T1000 (cell line): ENCODE measurements at regions not wholly inside any gene's neighbourhood (a gene's known extent, or its start where the extent isn't known, plus 50 kb on each side); places are given as distances from the start of the nearest gene placed in this dataset.

Experiments used
- DNase-seq: peaks from one replicate; lab custom pipeline; 2025; ENCODE audit warnings: mixed read lengths; lab: John Stamatoyannopoulos, UW

- no peak for DNase-seq
Observed at GRCh38 chr22:44613196-44613595, 88.8 kb upstream of the PRR5 start.

DNA sequence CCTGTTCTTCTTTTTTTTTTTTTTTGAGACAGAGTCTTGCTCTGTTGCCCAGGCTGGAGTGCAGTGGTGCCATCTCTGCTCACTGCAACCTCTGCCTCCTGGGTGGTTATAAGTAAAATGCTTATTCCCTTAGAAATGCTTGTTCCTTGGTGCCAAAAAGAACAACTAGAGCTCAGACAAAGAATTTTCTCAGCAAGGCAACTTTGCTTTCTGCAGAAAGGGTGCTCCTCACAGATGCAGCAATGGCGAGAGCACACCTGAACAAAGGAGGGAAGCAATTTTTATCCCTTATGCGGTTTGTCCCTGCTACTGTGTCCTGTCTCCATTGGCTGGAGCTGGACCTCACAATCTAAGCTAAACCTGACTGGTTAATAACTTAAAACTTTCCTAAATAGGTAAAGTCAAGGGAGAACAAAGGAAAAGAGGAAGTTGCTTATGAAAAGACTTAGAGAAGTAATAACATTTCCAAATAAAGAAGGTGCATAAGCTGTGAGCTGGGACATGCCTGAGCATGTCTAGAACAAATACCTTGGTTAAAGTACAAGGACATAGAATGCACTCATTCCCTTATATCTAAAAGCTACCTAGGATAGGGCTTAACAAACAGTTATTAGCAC lies 90.0 kb upstream of the PRR5 start:
- DNase-seq: no peak

GRCh38 chr22:44610071-44610470 lies 91.9 kb upstream of the PRR5 start:
- DNase-seq: no peak

GRCh38 chr22:44609400-44609988 lies 92.5 kb upstream of the PRR5 start:
- no peak for DNase-seq

DNA sequence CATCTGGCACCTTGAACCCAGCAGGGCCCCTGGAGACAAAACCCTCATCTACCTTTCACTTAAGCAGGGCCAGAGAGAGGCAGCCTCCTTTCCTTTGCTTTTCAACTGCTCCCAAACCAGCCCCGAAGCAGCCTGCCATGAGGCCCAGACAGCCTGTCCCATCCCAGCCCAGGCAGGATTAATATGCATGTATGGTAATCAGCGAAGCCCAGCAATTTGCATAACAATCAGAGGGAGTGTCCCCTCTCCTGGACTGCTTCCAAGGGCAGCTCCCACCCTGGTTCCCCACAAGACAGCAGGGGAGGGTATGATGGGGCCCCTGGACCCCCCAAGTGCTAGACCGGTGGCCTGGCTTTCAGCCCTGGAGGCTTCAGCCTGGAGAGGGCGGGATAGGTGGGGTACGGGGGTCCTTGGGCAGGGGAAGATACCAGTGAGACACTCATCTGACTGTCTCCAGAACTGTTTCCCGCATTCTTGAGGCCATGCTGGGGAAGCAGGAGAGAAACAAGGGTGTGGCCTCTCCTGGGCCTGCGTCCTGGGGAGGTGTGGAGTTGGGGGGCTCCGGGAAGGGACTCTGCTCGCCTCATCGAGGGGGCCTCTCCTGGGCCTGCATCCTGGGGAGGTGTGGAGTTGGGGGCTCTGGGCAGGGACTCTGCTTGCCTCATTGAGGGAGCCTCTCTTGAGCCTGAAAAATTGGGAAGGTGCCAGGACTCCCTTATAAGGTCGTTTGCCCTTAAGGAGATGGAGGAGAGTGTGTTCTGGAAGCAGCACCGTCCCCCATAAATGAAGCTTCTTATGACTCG lies 93.2 kb upstream of the PRR5 start:
- no peak for DNase-seq

GRCh38 chr22:44606126-44606525 lies 95.9 kb upstream of the PRR5 start:
- DNase-seq: no peak

DNA sequence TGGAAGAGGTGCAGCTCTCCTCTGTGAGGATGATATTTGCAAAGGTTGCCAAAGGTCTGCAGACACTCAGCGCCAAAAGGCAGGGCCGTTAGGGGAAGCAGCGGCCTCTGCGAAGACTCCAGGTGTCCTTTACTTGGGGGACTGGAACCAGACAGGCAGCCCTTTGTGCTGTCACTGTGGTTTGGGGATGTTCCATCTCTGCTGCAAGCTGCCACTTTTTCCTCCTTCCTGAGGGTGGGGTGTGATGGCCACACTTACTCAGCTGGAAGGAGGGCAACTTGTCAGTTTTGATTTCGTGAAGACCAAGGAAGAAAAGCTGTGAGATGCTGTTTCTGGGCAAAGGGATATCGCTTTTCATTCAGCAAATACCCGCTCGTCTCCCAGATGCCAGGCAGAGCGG lies 96.5 kb upstream of the PRR5 start:
- DNase-seq: no peak

DNA sequence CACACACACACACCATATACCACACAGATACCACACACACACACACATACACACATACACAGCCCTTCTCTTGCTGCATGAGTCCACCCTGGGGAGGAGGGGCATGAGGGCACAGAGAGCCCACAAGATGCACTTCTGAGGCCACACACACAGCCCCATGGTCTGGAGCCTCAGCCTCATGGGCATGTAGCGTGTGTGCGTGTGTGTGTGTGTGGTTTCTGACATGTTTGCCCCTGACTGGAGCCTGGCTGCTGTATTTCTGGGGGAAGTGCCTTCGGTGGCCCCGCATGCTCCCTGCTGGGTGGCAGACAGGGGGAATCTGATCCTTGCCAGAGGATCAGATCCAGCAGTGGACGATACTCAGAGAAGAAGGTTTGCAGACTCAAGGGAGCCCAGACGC lies 97.0 kb upstream of the PRR5 start:
- DNase-seq: no peak

GRCh38 chr22:44604455-44604854 lies 97.5 kb upstream of the PRR5 start:
- DNase-seq: no peak

DNA sequence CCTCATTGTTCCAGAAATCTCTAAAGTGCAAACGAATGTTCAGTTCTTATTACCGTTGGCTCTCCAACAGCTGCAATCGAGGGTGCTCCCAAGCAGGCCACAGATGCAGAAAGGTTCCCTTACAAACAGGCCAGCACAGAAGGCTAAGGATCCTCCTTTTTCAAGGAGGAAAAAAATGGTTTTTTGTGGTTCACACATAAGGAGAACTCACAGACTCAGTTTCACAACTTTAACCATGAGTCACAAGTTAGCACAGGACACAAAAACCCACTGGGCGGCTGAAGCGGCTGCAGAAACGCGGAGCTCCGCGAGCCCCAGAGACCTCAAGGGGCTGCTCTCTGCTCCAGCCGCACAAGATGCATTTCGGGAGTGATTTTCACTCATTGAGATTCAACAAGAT lies 98.2 kb upstream of the PRR5 start:
- no peak for DNase-seq

DNA sequence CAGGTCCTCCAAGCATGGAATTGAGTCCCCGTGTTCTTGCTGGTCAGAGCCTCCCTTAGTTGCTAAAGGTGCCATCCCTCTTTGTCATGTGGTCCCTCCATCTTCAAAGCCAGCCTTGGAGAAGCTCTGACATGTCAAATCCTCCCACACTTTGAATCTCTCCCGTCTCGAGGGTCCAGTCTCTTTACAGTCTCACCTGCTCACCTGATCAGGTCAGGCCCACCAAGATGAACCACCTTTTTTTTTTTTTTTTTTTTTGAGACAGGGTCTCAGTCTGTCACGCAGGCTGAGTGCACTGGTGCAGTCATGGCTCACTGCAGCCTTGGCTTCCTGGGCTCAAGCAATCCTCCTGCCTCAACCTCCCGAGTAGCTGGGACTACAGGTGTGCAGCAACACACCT lies 100.3 kb upstream of the PRR5 start:
- no peak for DNase-seq

DNA sequence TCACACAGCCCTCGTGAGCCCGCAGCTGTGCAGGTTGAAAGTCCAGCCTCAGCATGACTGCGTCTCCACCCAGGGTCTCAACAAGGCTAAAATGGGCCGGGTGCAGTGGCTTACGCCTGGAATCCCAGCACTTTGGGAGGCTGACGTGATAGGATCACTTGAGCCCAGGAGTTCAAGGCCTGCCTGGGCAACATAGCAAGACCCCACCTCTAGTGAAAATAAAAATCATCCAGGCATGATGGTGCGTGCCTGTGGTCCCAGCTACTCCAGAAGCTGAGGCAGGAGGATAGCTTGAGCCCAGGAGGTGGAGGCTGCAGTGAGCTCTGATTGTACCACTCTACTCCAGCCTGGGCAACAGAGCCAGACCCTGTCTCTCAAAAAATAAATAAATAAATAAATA lies 100.8 kb upstream of the PRR5 start:
- no peak for DNase-seq

DNA sequence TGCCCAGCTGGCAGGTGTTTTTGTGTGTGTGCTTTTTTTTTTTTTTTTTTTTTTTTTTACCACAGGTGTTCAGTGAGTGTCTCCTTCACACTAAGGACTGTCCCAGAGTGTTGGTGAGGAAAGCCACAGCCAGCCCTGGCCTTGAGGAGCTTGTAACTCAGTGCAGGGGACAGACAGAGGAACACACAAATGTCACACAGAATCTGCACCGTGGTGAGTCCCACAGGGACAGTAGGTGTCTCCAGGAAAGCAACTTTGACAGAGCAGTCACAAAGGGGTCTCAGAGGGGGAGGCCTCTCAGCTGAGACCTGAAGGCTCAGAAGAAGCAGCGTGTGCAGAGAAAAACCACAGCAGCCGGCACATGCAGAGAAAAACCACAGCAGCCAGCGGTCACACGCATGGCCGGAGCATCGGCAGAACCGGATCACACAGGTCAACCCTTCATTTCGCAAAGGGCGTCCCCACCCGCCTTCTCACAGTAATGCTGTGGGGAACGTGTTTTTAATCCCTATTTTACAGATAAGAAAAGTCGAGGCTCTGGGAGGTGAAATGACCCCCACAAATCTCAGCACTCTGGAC lies 101.7 kb upstream of the PRR5 start:
- DNase-seq: no peak

DNA sequence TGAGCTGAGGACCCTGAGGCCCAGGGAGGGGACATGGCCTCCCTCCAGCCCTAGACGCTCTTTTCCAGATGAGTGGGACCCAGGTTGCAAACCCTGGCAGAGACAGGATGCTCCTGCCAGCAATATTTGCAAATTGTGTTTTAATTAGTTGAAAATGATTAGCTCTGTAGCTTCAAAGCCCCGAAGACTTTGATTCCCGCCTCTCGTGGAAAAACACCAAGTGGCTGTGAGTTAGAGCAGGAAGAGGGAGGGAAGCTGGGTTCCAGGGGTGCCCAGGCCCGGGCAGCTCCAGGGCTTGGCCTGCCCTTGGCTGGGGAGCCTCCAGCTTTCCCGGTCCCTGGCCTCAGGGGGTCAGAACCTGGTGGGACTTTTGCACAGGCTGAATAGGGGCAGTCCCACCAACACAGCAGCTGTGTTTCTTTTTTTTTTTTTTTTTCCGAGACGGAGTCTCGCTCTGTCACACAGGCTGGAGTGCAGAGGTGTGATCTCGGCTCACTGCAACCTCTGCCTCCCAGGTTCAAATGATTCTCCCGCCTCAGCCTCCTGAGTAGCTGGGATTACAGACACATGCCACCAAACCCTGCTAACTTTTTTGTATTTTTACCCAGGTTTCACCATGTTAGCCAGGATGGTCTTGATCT lies 101.6 kb upstream of the RTL6 start:
- DNase-seq: no peak

DNA sequence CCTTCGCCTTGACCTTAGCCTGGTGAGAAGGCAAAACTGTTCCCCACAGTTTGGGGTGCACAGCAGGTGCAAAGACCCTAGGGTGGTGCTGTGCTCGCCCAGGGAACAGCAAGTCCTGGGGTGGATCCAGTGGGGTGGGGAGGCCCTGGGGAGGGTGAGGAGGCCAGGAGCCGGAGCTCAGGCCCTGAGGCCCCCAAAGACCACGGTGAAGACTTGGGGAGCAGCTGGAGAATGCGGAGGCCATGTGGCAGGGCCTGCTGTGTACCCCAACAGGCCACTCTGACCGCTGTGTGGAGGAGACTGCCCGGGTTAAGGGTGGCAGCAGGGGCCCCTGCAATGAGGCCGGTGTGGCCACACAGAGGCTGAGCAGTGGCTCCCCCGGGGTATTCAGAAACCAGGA lies 101.1 kb upstream of the RTL6 start:
- DNase-seq: no peak

- DNase-seq: no peak
Observed at GRCh38 chr22:44597616-44598015, 99.6 kb upstream of the RTL6 start.

GRCh38 chr22:44596396-44597125 lies 98.5 kb upstream of the RTL6 start:
- no peak for DNase-seq

- DNase-seq: no peak
Observed at GRCh38 chr22:44595841-44596341, 97.9 kb upstream of the RTL6 start.

DNA sequence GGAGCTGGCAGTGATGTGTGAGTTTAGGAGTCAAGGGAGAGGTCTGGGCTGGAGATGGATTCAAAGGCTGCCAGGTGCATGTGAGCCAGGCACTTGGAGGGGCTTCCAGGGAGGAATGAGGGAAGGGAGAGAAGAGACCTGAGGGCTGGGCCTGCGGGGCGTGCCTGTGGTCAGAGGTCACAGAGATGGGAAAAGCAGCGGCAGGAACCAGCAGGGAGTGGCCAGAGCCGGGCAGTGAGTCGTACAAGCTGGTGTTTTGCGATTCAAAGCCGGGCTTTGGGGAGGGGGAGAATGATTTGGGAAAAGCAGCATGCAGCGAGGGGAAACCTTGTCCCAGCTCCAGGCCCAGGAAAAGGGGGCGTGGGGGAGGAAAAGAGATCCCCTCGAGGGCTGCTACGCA lies 96.9 kb upstream of the RTL6 start:
- DNase-seq: no peak

DNA sequence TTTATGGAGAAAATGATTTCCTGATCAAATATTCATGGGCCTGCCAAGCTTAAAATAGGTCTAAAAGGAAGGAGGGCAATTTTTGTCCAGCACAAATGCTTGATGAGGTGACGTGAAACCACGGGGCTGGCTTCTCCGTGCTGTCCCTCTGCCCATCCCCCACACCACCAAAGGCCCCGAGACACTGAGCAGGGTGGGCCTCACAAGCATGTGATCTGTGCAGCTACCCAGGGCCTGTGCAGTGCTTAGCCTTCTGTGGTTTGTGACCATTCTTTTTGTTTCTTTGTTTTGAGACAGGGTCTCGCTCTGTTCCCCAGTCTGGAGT lies 94.8 kb upstream of the RTL6 start:
- DNase-seq: no peak

GRCh38 chr22:44592126-44592823 lies 94.2 kb upstream of the RTL6 start:
- DNase-seq: no peak
